ENCODE measurements at regions not wholly inside any gene's neighbourhood (a gene's known extent, or its start where the extent isn't known, plus 50 kb on each side); places are given as distances from the start of the nearest gene placed in this dataset.

GRCh38 chr1:37127254-37127748 is 93.0 kb upstream of the GRIK3 start:
- TF ChIP-seq CTCF (IDR thresholded peaks at IDR 0.05; ENCODE audit: poor library complexity): no peak
- no peak for TF ChIP-seq EZH2phosphoT487 (IDR thresholded peaks at IDR 0.05; ENCODE audit: low read depth, severe bottlenecking, unreplicated experiment)
- no peak for TF ChIP-seq EZH2 (IDR thresholded peaks at IDR 0.05; ENCODE audit: borderline replicate concordance)

All from hepatocyte (in vitro differentiated cells).